NCI-H510A (cell line): ENCODE measurements at regions not wholly inside any gene's neighbourhood (a gene's known extent, or its start where the extent isn't known, plus 50 kb on each side); places are given as distances from the start of the nearest gene placed in this dataset.

ENCODE experiments used
- DNase-seq: peaks from one replicate; lab custom pipeline; 2025; lab: John Stamatoyannopoulos, UW

DNA sequence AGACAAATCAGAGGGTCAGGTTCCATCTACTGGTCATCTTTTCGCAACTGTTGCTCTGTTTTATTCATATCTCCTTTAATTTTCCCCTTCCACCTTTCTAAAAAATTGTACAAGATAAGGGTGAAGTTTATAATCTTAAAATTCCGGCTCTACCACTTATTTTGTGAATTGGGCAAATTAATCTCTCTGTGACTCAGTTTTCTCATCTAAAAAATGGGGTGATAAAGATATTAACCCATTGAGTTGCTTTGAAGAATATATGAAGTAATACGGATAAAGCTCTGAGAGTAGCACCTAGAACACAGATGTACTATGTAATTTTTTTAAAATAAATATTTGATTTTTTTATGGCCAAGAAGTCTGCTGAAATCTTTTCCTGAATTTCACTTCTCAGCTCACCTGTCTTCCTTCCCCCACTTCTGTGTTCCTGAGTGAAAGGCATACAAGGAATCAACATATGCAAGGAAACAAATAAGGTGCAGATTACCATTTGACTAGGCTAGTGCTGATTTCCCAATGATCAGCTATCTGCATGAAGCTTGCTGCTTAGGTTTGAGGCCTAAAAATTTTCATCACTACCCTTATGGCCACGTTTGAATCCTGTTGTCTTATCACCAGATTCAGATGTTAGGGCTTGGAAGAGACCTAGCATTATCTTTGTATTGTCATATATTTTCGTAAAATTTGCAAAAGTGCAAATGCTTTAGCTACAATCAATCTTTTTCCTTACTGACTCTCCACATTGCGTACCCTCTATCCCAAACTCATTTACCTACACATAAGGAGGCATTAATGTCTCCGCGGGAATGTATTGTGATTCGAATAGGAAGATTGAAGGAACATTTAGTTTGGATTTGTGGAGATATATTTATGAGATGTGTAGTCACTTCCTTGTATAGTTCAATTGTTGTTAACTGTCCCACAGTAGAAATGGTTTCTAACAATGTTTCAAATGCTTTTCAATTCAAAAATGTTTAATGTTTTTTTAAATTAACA lies 718.3 kb upstream of the PTBP2 start:
- no peak for DNase-seq

DNA sequence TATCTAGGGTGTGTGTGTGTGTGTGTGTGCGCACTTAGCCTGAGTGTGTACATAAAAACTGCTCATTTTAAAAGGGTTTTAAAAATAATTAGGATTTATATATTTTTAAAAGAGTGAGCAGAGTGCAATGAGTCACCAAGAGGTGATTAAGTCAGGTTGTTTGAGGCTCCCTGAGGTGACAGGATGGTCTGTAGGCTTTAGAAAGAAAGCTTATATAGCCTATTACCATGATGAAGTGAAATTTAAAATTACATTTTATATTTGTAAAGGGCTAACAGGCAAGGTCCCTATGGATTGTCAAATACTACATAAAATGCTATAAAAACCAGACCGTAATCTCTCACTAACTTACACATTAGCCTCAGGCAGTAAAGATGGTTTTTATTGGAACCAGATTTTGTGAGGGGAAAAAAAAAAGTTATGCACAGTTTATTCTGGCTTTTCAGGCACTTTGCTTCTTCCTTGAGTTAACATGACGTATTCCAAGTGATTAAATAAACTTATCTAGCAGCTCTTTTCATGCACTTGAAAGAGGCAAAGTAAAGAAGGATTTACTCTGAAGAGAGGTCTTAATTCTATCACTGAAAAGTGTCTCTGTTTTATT lies 711.7 kb upstream of the PTBP2 start:
- no peak for DNase-seq

DNA sequence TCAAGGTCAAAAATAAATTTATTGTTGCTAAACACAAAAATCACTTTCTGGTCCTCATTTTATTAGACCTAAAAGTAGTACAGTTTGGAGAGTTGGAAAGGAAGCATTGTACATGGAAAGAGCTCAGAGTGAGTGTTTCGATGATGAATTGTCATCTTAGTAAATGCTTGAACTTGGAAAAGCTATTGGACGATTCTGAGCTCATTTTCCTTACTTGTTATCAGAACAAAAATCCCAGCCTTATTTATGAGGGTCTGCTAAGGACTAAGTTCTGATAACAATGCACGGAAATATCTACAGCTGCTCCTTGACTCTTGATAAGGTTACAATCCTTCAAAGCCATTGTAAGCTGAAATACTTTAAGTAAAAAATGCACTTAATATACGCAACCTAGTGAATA lies 710.0 kb upstream of the PTBP2 start:
- no peak for DNase-seq

DNA sequence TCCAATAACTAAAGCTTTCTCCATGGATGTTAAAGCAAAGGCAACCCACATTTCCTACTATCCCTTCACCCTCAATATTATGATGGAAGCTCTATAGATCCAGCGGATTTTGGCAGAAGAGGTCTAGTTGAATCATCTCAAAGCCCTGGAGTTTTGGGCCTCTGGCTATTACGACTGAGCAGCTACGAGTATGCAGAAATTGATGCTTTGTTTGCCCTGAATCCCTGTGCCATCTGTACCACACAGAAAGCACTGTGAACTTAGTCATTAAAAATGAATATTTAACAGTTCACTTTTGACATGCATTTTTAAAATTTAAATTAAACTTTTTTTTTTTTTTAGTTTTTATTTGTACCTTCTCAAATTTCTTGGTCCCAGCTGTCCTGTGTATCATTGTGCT lies 705.4 kb upstream of the PTBP2 start:
- no peak for DNase-seq

DNA sequence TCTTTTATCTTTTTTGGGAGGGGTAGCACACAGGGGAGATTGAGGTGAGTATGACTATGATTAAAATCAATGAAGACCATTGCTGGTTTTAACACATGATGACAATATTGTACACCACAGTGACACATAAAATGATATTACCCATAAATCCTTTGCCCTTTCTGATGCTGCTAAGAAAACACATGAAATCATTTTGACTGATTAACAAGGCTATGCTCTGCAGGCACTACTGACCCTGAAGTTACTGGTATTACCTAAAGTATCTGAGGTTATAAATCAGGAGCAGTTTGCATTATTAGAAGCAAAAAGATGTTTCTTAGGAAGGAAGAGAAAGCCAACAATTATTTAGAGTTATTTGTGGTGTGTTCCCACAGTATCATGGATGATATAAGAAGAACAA lies 701.2 kb upstream of the PTBP2 start:
- DNase-seq: no peak

DNA sequence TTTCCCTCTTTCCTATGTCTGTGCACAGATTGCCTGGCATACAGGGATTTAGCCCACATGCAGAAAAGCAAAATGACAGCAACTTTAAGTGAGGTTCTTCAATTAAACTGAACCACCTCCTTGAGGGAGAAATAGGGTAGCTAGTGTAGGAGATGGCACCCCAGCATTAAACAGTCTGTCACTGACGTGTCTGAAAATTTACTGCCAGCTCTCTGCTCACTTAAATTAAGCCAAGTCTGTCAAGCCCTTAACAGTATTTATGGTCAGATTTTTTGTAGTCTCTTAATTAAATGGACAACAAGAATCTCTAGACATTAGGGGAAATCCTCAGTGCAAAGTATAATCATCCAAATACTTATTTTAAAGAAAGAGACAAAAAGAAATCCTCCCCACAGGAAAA lies 696.5 kb upstream of the PTBP2 start:
- no peak for DNase-seq

DNA sequence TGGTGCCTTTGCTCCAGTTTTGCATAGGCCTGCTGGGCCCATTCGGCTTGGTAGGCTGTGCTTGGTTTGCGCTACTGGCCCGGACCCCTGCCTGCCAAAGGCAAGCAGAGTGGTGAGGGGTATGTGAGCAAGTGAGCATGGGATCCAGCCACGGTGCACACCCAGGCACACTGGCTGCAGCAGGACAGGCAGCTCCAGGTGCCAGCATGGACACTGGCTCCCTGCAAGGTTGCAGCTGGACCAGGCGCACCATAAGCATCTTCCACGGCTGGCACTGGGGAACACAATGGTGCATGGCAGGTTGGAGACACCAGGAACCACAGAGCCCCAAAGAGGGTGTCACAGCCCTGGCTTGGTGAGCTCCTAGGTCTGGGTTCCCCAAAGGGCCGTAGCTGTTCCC lies 693.5 kb upstream of the PTBP2 start:
- no peak for DNase-seq

DNA sequence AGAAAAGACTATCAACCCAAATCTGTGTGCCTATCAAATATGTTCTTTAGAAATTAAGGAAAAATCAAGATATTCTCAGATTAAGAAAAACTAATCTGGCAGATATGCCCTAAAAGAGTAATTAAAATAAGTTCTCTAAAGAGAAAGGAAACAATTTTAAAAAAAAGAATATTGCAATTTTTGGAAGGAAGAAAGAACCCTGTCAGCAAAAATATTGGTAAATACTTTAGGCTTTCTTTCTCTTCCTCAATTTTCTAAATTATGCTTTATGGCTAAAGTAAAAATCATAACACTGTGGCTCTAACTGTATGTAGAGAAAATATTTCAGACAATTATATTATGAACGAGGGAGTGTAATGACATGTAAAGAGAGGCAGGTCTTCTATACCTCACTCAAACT lies 691.3 kb upstream of the PTBP2 start:
- no peak for DNase-seq

DNA sequence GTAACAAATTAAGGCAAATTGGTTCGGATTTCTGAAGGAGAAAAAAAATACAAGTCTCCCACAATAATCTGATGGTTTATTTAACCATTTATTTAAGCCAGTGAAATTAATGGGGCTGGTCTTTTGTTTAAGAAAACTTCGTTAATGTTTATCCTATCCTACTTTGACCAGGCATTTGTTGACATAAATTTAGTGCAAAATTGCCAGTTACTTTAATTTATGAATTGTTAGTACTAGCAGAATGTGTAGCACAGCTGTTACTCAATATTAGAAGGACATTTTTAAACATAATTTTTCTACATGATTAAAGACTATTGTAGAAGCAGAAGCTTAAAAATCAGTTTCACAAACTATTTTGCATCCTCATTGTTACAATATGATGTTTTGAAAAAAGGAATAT lies 687.6 kb upstream of the PTBP2 start:
- DNase-seq: no peak

DNA sequence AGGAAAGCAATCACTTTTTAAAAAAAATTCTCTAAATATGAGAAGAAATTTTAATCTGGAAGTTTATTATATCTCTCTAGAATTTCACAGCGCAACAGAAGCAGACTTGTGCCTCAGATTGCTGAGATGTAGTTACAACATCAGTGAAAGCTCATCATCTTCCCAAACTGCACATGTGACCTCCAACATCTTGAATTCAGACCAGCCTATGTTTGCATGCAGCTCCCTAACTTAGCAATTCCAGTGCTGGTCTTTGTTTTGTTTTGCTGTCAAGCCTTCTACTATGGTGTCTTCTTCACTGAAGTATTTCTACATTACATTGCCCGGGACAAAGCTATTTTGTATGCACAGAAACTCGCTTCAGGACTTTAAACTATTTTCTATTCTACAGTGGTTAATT lies 684.8 kb upstream of the PTBP2 start:
- no peak for DNase-seq

DNA sequence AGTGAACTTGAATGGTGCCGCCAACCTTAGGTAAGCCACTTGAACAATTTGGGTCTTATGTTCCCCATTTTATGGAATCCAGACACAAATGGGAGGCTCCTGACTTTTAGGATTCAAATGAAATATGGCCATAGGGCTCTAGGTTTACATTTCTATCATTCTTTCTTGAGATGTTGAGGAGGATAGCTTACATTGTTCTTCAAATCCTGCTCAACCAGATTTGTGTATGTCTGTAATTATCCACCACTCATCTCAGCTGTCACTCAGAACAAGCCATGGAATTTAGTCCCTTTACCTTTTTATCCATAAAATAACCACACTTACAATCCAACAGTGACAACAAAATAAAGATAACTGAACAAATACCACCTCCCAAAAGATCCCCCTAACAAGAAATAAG lies 682.9 kb upstream of the PTBP2 start:
- DNase-seq: no peak

DNA sequence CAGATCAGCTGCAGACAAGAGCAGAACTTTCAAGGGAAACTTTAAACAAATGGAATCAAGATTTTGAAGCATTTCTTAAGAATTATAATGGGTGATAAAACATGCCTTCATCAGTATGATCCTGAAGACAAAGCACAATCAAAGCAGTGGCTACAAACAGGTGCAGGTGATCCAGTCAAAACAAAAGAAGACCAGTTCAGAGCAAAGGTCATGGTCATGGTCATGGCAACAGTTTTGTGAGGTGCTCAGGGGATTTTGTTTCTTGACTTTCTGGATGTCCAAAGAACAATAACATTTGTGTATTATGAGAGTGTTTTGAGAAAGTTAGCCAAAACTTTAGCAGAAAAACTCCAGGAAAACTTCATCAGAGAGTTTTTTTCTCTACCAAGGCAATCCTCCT lies 681.7 kb upstream of the PTBP2 start:
- no peak for DNase-seq

DNA sequence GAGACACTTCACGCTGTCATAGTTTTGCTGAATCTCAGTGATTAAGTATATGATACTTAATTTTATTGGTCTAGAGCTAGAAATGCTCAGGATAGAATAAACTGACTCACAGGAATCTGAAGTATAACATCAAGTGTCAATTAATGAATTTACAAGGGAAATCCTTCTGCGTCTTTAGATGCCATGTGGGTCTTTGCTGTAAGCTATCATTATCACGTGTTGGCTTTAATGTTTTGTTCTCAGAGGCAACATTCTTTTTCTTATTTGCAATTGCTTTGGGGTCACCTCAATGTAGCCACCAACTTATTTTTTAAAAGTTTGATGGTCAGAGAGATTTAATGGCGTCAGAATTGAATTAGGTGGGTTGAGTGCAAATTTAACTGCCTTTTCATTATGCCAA lies 680.1 kb upstream of the PTBP2 start:
- no peak for DNase-seq

DNA sequence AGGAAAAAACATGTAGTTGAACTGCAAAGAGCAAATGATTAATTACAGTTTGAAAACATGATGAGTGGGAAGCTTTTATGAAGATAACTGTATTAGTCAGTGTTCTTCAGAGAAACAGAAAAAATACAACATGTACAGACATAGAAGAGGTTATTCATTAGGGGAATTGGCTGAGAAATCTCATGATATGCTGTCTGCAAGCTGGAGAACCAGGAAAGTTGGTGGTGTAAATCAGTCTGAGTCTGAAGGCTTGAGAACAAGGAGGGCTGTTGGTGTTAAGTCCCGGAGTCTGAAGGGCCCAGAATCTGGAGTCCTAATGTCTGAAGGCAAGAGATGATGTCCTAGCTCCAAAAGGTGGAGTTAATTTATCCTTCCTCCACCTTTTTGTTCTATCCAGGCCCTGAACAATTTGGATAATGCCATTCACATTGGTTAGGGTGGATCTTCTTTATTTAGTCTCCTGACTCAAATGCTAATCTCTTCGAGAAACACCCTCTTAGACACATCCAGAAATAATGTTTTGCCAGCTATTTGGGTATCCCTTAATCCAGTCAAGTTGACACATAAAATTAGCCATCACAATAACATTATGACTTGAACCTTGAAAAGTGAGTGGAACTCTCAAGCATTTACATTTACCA lies 672.9 kb upstream of the PTBP2 start:
- no peak for DNase-seq

DNA sequence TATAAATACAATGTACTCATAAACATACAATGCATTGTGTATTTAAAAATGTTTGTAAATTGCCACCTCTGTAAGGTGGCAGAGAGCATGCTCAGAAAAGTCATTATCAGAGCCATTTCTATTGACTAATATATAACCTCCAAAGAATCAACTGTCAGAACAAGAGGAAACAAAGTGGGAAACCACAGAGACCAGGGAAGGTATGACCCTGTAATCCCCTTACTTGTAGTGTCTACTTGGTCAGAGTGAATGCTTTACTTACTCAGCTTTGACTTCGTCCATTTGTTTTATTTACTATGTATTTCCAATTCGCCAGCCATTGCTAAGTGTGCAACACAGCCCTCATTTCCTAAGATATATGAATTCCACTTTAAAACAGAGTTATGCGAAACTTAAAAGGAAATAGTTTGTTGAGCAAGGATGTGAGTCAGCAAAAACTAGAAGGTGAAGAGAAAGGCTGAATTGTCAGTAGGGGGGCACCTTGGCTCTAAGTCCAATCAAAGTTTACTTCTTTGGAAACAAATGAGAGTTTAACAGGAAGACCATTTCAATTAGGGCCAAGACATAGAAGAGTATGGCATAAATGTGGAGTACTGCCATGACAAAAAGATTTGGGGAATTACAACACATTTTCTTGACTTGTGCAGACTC lies 671.7 kb upstream of the PTBP2 start:
- no peak for DNase-seq

DNA sequence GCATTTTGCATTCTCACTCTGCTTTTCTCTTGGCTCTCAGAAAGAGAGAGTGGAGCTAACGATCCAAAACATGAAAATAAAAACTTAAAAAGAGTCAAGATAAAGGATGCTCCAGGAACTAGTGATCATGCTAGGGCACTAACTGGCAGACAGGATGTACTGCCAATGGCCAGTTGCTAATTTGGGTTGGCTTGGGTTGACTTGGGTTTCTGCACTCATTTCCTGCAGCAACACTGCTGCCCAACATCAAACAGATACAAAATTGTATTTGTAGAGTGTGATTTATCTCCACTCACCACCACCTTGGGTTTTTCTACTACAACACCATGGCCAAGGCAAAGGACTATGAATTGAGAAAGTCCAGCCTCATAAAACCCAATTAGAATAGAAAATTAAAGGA lies 662.3 kb upstream of the PTBP2 start:
- DNase-seq: no peak

DNA sequence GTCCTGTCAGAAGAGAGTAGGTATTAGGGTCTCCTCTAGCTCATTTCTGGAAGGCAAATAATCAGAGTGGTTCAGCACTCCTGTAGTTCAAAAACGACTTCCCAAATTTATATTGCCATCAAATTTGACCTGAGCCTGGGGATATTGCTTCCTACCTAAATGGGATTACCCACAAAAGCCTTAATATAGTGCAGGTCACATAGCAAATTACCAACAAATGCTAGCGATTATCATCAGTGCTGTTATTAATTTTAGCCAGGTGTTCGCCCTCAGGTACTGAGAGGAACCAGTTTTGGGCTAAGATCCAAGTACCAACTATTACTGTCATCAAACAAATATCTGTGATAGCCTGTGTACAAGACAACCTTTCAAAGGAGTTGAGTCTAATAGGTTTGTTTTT lies 661.8 kb upstream of the PTBP2 start:
- no peak for DNase-seq

DNA sequence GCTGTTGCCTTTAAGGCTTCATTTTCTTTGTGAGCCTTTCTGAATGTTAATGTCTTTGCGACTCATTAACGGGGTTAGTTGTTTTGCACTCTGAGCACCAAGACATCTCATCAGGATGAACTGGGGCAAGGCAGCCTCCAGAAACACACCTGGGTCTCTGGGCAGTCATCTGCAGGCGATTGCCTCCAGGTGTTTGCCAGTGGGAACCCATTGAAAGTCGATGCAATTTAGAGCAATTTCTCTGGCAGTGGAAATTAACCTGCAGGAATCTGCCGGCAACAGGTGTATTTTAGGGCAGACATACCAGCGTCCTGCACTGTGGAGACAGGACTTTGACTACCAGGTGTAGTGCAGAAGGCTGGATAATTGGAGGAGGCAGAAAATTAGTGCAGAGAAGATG lies 661.0 kb upstream of the PTBP2 start:
- no peak for DNase-seq

DNA sequence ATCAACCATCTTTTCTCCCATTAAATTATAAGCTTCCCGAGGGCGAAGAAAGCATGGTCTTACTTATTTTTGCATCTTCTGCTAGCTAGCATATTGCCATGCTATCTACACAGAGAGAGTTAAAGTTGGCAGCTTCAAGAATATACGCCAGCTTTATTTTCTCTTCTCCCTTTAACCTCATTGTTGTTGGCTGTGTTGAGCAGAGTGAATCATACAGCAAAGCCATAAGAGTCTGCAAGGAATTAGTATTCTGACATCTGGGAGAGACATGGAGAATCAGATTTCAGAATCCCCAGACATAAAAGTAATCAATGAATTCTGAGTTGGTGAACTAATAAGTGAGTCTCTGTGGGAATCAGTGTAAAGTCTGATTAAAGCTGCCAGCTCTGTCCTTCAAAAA lies 649.6 kb upstream of the PTBP2 start:
- DNase-seq: no peak

DNA sequence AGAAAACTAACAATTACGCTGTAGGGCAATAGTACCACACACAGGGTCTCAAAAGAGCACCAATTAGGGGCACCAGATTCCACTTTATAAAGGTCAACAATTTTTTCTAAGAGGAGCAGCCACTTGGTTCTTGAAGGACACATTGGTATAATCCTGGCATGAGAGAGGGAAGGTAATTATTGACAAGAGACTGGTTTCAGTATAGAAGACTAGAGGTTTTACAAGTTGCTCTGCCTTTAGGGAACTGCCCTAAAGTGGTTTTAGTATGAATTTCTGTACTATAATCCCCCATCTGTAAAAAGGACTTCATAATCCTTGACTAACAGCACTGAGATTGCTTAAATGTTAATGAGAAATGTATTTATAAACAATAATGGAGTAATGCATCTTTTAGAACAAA lies 648.5 kb upstream of the PTBP2 start:
- DNase-seq: no peak

DNA sequence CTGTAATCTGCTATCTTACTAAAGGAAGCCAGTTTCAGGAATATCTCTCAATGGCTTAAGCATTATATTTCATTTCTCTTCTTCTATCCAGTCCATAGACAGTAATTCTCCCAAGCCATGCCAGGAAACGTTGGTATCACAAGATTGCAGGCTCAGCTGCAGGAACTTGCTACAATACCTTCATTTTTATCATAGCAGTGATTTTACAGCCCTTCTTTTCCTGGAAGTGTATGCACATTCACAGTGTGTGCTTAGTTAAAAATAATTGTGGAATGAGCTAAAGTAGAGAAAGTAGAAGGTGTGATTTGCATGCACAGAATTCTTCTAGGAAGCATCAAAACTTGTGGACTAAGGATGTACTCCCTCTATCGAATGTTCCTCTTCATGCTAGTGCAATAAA lies 647.2 kb upstream of the PTBP2 start:
- no peak for DNase-seq

DNA sequence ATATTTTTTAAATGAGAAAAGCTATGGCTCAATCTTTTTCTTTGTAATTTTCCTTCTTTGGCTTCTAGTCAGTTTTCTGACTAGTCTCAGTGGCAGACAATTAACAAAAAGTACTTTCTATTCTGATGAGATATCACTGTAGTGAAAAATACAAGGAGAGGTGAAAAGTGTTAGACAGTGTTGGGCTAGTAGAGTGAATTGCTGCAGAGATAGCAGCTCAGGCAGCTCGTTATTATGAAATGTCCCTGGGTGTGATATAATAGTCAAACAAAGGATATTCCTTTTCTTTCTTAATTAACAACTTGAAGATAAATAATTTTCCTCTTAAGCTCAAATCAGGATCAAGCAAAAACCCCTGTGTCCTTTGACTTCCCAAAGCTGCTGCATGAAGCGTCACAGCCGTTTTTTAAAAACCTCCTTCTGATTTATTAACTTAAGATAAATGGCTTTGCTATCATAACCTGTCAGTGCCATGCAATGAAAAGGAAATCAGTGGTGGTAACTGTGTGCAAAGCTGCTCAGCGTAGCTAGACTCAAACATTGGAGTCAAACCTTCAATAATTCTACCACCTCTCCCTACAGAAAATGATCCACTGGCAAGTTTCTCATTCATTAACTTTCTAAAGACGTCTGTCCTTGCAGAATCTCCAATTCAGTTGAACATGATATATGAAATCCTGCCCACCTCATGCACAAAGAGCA lies 646.6 kb upstream of the PTBP2 start:
- no peak for DNase-seq
